ENCODE measurements at regions not wholly inside any gene's neighbourhood (a gene's known extent, or its start where the extent isn't known, plus 50 kb on each side); places are given as distances from the start of the nearest gene placed in this dataset.

DNA sequence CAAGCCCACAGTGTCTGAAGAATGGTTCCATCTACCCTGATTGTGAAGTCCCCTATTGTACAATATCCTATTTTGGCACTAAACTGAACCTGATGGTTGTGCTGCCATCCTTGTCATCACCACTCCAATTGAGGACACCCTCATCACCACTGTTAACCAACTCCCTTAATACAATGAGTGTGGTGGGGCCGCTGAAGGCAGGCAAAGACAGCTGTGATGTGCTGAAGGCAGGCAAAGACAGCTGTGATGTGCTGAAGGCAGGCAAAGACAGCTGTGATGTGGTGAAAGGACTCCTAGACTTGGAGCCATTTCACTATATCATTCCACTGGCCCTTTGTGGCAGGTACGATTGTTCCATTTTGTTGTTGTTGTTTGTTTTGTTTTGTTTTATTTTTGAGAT lies 481.6 kb downstream of the SOX6 start:
- Histone ChIP-seq H3K9me3 (no peaks in the 10 kb centered on the region), H3K27ac (no peak overlapping the region), H3K4me1 (no peaks in the 10 kb centered on the region), H3K27me3 (no peaks in the 10 kb centered on the region), H3K4me3 (no peak overlapping the region), H3K36me3 (no peaks in the 10 kb centered on the region)
- WGBS, 2 donors (ENCODE audit: low coverage in 1 of 2), result no CpG with 5 or more reads among the region's 2 CpGs
- no peak for TF ChIP-seq POLR2AphosphoS5 (IDR thresholded peaks at IDR 0.05)
- no peak for TF ChIP-seq EP300 (IDR thresholded peaks at IDR 0.05)
- TF ChIP-seq POLR2A (IDR thresholded peaks at IDR 0.05), result no peak
- TF ChIP-seq, protein P1, sequence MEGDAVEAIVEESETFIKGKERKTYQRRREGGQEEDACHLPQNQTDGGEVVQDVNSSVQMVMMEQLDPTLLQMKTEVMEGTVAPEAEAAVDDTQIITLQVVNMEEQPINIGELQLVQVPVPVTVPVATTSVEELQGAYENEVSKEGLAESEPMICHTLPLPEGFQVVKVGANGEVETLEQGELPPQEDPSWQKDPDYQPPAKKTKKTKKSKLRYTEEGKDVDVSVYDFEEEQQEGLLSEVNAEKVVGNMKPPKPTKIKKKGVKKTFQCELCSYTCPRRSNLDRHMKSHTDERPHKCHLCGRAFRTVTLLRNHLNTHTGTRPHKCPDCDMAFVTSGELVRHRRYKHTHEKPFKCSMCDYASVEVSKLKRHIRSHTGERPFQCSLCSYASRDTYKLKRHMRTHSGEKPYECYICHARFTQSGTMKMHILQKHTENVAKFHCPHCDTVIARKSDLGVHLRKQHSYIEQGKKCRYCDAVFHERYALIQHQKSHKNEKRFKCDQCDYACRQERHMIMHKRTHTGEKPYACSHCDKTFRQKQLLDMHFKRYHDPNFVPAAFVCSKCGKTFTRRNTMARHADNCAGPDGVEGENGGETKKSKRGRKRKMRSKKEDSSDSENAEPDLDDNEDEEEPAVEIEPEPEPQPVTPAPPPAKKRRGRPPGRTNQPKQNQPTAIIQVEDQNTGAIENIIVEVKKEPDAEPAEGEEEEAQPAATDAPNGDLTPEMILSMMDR (IDR thresholded peaks at IDR 0.05), result no peak
- no peak for ATAC-seq

DNA sequence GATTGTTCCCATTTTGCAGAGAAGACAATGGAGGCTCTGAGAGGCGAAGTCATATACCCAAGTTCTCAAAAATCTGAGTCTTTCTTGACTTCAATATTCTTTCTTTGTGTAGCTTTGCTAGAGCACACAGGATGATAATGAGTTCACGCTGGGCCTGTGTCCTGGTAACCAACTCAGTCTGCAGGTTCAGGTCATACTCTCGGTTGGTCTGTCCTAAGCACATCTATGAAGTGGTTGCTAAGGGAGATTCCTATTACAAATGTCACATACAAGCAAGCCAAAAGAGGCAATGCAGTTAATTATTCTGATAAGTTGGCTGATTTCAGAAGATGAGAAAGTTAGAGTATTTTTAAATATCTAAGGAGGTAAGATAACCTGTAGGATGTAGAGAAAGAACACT lies 481.0 kb downstream of the SOX6 start:
- no peak for ATAC-seq
- Histone ChIP-seq H3K4me1 (no peaks in the 10 kb centered on the region), H3K27me3 (no peaks in the 10 kb centered on the region), H3K27ac (no peak overlapping the region), H3K36me3 (no peaks in the 10 kb centered on the region), H3K9me3 (no peaks in the 10 kb centered on the region), H3K4me3 (no peak overlapping the region)
- 100% methylated on average over 1 of the region's 3 CpGs; no CpG with 5 or more reads in 1 of the 2 donors for WGBS, 2 donors (ENCODE audit: low coverage in 1 of 2)
- TF ChIP-seq POLR2A (IDR thresholded peaks at IDR 0.05) (no peak), POLR2AphosphoS5 (IDR thresholded peaks at IDR 0.05) (no peak), EP300 (IDR thresholded peaks at IDR 0.05) (no peak)
- TF ChIP-seq, protein P1 (IDR thresholded peaks at IDR 0.05), result no peak

DNA sequence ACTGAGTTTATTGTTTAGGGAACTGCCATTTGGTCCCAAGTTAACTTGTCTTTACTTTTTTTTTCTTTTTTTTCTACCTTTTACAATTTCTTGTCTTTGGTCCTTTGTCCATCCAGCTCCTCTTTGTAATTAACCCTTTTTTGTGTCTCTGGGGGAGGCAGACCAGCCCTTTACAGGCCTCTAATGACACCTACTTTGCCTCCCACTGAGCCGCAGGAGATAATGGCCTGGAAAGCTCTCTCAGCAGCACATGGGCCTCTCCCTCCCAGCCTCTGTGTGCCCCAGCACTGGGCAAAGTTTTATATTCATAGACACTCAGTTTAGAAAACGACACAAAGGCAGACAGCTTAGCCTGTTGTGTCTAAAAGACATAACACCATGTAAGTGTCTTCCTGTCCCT lies 480.4 kb downstream of the SOX6 start:
- TF ChIP-seq, protein P1 (IDR thresholded peaks at IDR 0.05), result no peak
- TF ChIP-seq EP300 (IDR thresholded peaks at IDR 0.05), result no peak
- no peak for TF ChIP-seq POLR2AphosphoS5 (IDR thresholded peaks at IDR 0.05)
- TF ChIP-seq POLR2A (IDR thresholded peaks at IDR 0.05), result no peak
- no peaks in the 10 kb centered on the region for H3K9me3 ChIP-seq
- H3K36me3 ChIP-seq, result no peaks in the 10 kb centered on the region
- H3K4me1 ChIP-seq, result no peaks in the 10 kb centered on the region
- no peak overlapping the region for H3K4me3 ChIP-seq
- H3K27me3 ChIP-seq, result no peaks in the 10 kb centered on the region
- no peak overlapping the region for H3K27ac ChIP-seq
- ATAC-seq, result no peak
- WGBS, 2 donors (ENCODE audit: low coverage in 1 of 2), result 83% methylated on average over 2 of the region's 2 CpGs; no CpG with 5 or more reads in 1 of the 2 donors

DNA sequence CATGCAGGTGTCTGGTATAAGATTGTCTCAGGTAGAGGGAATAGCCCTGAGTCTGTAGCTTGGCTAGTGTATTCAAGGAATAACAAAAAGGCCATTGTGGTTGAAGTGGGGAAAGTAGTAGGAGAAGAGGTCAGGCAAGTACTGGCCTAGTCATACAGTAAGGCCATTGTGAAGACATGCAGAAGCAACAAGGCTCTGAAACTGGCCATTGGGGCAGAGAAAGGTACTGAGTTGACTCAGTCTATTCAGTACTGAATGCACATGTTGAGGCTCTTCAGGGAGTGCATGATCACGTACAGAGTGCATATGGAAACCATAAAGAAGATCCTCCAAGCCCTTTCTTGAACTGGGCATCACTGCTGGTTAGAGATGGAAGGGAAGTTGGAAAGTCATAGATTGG lies 477.6 kb downstream of the SOX6 start:
- TF ChIP-seq, protein P1 (IDR thresholded peaks at IDR 0.05), result no peak
- TF ChIP-seq POLR2A (IDR thresholded peaks at IDR 0.05) (no peak), EP300 (IDR thresholded peaks at IDR 0.05) (no peak), POLR2AphosphoS5 (IDR thresholded peaks at IDR 0.05) (no peak)
- no peak overlapping the region for H3K27ac ChIP-seq
- H3K36me3 ChIP-seq, result no peaks in the 10 kb centered on the region
- H3K4me3 ChIP-seq, result no peak overlapping the region
- H3K4me1 ChIP-seq, result peaks cover 0 to 13% (median 0%) of the 10 kb centered on the region in 3 donors
- no peaks in the 10 kb centered on the region for H3K9me3 ChIP-seq
- no peaks in the 10 kb centered on the region for H3K27me3 ChIP-seq
- 92 to 100% methylated on average over 1 of the region's 1 CpG for WGBS, 2 donors (ENCODE audit: low coverage in 1 of 2)
- no peak for ATAC-seq

DNA sequence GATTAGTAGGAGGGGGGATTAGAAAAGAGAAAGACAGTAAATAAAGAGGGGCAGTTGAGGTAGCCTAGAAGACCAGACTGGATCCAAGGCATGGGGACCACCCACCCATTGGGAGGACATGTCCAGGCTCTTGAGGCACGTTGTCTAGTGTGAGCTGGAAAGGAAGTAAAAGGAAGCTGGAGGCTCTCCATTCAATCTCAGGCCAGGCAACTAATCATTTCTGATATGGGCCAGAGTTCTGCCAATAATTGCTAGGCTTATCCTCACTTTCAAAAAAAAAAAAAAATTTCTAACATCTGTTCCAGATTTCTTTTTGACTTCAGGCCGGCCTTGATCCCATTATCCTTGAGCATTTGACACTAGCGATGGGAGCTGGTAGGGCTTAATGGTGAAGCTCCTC lies 476.1 kb downstream of the SOX6 start:
- H3K4me3 ChIP-seq, result no peak overlapping the region
- WGBS, 2 donors (ENCODE audit: low coverage in 1 of 2), result 77 to 88% methylated on average over 1 to 3 of the region's 3 CpGs

More for the DNA sequence above, 476.1 kb downstream of the SOX6 start:
- Histone ChIP-seq H3K4me1 (peaks cover 0 to 27% (median 0%) of the 10 kb centered on the region in 3 donors), H3K9me3 (no peaks in the 10 kb centered on the region), H3K27me3 (no peaks in the 10 kb centered on the region), H3K27ac (no peak overlapping the region), H3K36me3 (no peaks in the 10 kb centered on the region)
- no peak for ATAC-seq
- TF ChIP-seq POLR2AphosphoS5 (IDR thresholded peaks at IDR 0.05) (no peak), EP300 (IDR thresholded peaks at IDR 0.05) (no peak), POLR2A (IDR thresholded peaks at IDR 0.05) (no peak)
- TF ChIP-seq, protein P1 (IDR thresholded peaks at IDR 0.05), result no peak
